ENCODE measurements at regions not wholly inside any gene's neighbourhood (a gene's known extent, or its start where the extent isn't known, plus 50 kb on each side); places are given as distances from the start of the nearest gene placed in this dataset.

DNA sequence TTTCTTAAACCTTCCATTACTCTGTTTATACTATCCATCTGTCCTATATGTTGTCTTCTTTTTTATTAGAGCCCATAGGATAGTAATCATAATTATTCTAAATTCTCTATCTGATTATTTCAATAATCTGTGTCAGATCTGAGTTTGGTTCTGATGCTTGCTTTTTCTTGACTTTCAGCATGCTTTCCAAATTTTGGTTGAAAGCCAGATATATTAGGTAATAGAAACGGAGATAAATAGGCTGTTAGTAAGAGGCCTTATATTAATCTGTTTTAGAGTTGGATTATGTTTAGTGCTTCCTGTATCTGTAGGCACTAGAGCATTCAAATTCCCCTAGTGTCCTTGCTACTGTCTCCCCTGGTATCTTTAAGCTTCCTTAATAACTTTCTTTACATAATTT lies 939.9 kb upstream of the GHITM start:
- H4K20me1 ChIP-seq (ENCODE audit: insufficient read depth, low read length) = no peaks in the 10 kb centered on the region
- H3K27me3 Mint-ChIP-seq (ENCODE audit: low read depth in 3 of 3) = no peaks in the 10 kb centered on the region
- H3K27ac ChIP-seq (ENCODE audit: low read depth in 1 of 2, low read length in 2 of 2) = no peak overlapping the region
- no peaks in the 10 kb centered on the region for H3K4me1 ChIP-seq (ENCODE audit: control insufficient read depth in 1 of 2, insufficient read depth in 2 of 2, low read length in 2 of 2)
- H3K9me3 Mint-ChIP-seq = peaks cover 0 to 3% (median 0%) of the 10 kb centered on the region in 7 donors
- H3K36me3 ChIP-seq (replicated peaks in 1 of 2; ENCODE audit: control insufficient read depth in 1 of 2, insufficient read depth in 2 of 2, low read length in 2 of 2) = no peaks in the 10 kb centered on the region
- no peak overlapping the region for H2AFZ ChIP-seq (ENCODE audit: insufficient read depth, low read depth, low read length, poor library complexity, severe bottlenecking)
- WGBS (ENCODE audit: insufficient coverage) = no CpG with 5 or more reads among the region's 1 CpG
- intact Hi-C loops (cut with micrococcal nuclease) = no loop called here
- no peaks in the 10 kb centered on the region for H3K79me2 ChIP-seq (ENCODE audit: insufficient read depth, low read length)
- H3K27me3 ChIP-seq (ENCODE audit: control insufficient read depth in 2 of 2, insufficient read depth in 2 of 2, low read length in 2 of 2) = no peaks in the 10 kb centered on the region
- no peak for DNase-seq
- H3K27ac Mint-ChIP-seq = no peak overlapping the region
- no peaks in the 10 kb centered on the region for H3K36me3 Mint-ChIP-seq
- H3K4me1 Mint-ChIP-seq = no peaks in the 10 kb centered on the region
- H3K4me3 Mint-ChIP-seq = no peak overlapping the region
- TF ChIP-seq, protein P1, sequence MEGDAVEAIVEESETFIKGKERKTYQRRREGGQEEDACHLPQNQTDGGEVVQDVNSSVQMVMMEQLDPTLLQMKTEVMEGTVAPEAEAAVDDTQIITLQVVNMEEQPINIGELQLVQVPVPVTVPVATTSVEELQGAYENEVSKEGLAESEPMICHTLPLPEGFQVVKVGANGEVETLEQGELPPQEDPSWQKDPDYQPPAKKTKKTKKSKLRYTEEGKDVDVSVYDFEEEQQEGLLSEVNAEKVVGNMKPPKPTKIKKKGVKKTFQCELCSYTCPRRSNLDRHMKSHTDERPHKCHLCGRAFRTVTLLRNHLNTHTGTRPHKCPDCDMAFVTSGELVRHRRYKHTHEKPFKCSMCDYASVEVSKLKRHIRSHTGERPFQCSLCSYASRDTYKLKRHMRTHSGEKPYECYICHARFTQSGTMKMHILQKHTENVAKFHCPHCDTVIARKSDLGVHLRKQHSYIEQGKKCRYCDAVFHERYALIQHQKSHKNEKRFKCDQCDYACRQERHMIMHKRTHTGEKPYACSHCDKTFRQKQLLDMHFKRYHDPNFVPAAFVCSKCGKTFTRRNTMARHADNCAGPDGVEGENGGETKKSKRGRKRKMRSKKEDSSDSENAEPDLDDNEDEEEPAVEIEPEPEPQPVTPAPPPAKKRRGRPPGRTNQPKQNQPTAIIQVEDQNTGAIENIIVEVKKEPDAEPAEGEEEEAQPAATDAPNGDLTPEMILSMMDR (IDR thresholded peaks at IDR 0.05) = no peak
- no peak overlapping the region for H3K9ac ChIP-seq (ENCODE audit: insufficient read depth, low read length, poor library complexity, severe bottlenecking)
- no peaks in the 10 kb centered on the region for H3K9me3 ChIP-seq (replicated peaks in 1 of 2; ENCODE audit: control insufficient read depth in 1 of 2, insufficient read depth in 1 of 2, low read length in 2 of 2)
- H3K4me2 ChIP-seq (replicated peaks; ENCODE audit: extremely low read depth, low read length, poor library complexity, severe bottlenecking) = no peak overlapping the region
- no peak overlapping the region for H3K4me3 ChIP-seq (replicated peaks in 1 of 3; ENCODE audit: low read depth in 2 of 3, low read length in 3 of 3)

DNA sequence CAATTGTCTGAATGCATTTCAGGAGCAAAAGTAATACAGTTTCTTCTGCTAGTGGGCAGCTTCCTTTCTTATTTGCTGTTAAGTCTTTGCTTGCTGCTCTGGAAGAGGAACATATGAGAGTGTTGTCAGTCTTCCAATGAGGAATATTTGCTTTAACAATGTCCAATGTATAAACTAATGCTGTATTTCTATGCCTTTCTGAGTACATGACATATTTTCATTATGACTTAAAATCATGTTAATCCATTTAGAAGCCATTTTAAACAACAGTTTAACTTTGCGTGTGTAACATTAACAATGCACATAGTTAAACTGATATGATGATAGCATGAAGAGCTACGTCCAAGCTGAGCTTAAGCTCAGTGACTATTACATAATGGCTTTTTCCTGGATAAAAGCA lies 933.4 kb upstream of the GHITM start:
- H3K27me3 ChIP-seq (ENCODE audit: control insufficient read depth in 2 of 2, insufficient read depth in 2 of 2, low read length in 2 of 2) = no peaks in the 10 kb centered on the region
- no CpG with 5 or more reads among the region's 2 CpGs for WGBS (ENCODE audit: insufficient coverage)
- no peaks in the 10 kb centered on the region for H3K4me1 ChIP-seq (ENCODE audit: control insufficient read depth in 1 of 2, insufficient read depth in 2 of 2, low read length in 2 of 2)
- H3K27ac ChIP-seq (ENCODE audit: low read depth in 1 of 2, low read length in 2 of 2) = no peak overlapping the region
- peaks cover 0 to 2% (median 0%) of the 10 kb centered on the region in 7 donors for H3K9me3 Mint-ChIP-seq
- H3K27ac Mint-ChIP-seq = no peak overlapping the region
- H3K36me3 Mint-ChIP-seq = no peaks in the 10 kb centered on the region
- no peak overlapping the region for H2AFZ ChIP-seq (ENCODE audit: insufficient read depth, low read depth, low read length, poor library complexity, severe bottlenecking)
- no peak overlapping the region for H3K4me3 ChIP-seq (replicated peaks in 1 of 3; ENCODE audit: low read depth in 2 of 3, low read length in 3 of 3)
- no peak for DNase-seq
- H3K4me3 Mint-ChIP-seq = no peak overlapping the region
- intact Hi-C loops (cut with micrococcal nuclease) = no loop called here
- TF ChIP-seq, protein P1 (IDR thresholded peaks at IDR 0.05) = no peak
- no peak overlapping the region for H3K9ac ChIP-seq (ENCODE audit: insufficient read depth, low read length, poor library complexity, severe bottlenecking)
- no peaks in the 10 kb centered on the region for H3K9me3 ChIP-seq (replicated peaks in 1 of 2; ENCODE audit: control insufficient read depth in 1 of 2, insufficient read depth in 1 of 2, low read length in 2 of 2)
- no peaks in the 10 kb centered on the region for H3K36me3 ChIP-seq (replicated peaks in 1 of 2; ENCODE audit: control insufficient read depth in 1 of 2, insufficient read depth in 2 of 2, low read length in 2 of 2)
- H3K4me2 ChIP-seq (replicated peaks; ENCODE audit: extremely low read depth, low read length, poor library complexity, severe bottlenecking) = no peak overlapping the region
- H3K79me2 ChIP-seq (ENCODE audit: insufficient read depth, low read length) = no peaks in the 10 kb centered on the region
- no peaks in the 10 kb centered on the region for H3K4me1 Mint-ChIP-seq
- no peaks in the 10 kb centered on the region for H4K20me1 ChIP-seq (ENCODE audit: insufficient read depth, low read length)
- no peaks in the 10 kb centered on the region for H3K27me3 Mint-ChIP-seq (ENCODE audit: low read depth in 3 of 3)

All from CD14-positive monocyte (primary cell).